AG09309 (cell line): ENCODE measurements at regions not wholly inside any gene's neighbourhood (a gene's known extent, or its start where the extent isn't known, plus 50 kb on each side); places are given as distances from the start of the nearest gene placed in this dataset.
"Not testable (repeated sequence)": the region's sequence is repeated elsewhere in the genome, so short reads cannot be mapped to it uniquely, and the experiment has no call there.

Experiments used
- DNase-seq: peaks from one replicate; pipeline ENCODE4 v3.0.0-alpha.2; 2010; ENCODE audit warnings: low read depth
- H3K4me3 ChIP-seq: 2 replicates; pipeline ENCODE4 v1.5.1; 2011; ENCODE audit warnings: mild to moderate bottlenecking, low read depth, low read length, moderate library complexity; ENCODE audit not compliant: control insufficient read depth
- CTCF ChIP-seq: IDR thresholded peaks from 2 replicates; pipeline ENCODE4 v1.5.1; 2011; ENCODE audit warnings: mild to moderate bottlenecking, low read depth, low read length, inconsistent platforms; ENCODE audit not compliant: insufficient read depth, control insufficient read depth; ENCODE audit errors: missing control alignments

GRCh38 chr9:28445211-28445610, 871.9 kb upstream of the C9orf72 start:
- DNase-seq = no peak
- no peak overlapping the region for H3K4me3 ChIP-seq
- no peak for TF ChIP-seq CTCF

- no peak for TF ChIP-seq CTCF
- H3K4me3 ChIP-seq = no peak overlapping the region
- no peak for DNase-seq
Observed at GRCh38 chr9:28453918-28454317, 880.6 kb upstream of the C9orf72 start.

GRCh38 chr9:28456861-28457260, 883.6 kb upstream of the C9orf72 start:
- no peak for DNase-seq
- no peak for TF ChIP-seq CTCF
- H3K4me3 ChIP-seq = no peak overlapping the region

GRCh38 chr9:28464481-28465216, 891.4 kb upstream of the C9orf72 start:
- TF ChIP-seq CTCF = no peak
- no peak for DNase-seq
- H3K4me3 ChIP-seq = no peak overlapping the region

GRCh38 chr9:28471261-28471660, 898.0 kb upstream of the C9orf72 start:
- no peak overlapping the region for H3K4me3 ChIP-seq
- DNase-seq = no peak
- no peak for TF ChIP-seq CTCF

- H3K4me3 ChIP-seq = no peak overlapping the region
- DNase-seq = no peak
- no peak for TF ChIP-seq CTCF
Observed at GRCh38 chr9:28487561-28487960, 914.3 kb upstream of the C9orf72 start.

GRCh38 chr9:28491121-28491520, 917.8 kb upstream of the C9orf72 start:
- no peak overlapping the region for H3K4me3 ChIP-seq
- no peak for TF ChIP-seq CTCF
- DNase-seq = no peak

- H3K4me3 ChIP-seq, DNase-seq: not testable (repeated sequence)
Observed at GRCh38 chr9:28498168-28498567, 924.9 kb upstream of the C9orf72 start.
